ENCODE measurements at regions not wholly inside any gene's neighbourhood (a gene's known extent, or its start where the extent isn't known, plus 50 kb on each side); places are given as distances from the start of the nearest gene placed in this dataset.
"Not testable (repeated sequence)": the region's sequence is repeated elsewhere in the genome, so short reads cannot be mapped to it uniquely, and the experiment has no call there.

DNA sequence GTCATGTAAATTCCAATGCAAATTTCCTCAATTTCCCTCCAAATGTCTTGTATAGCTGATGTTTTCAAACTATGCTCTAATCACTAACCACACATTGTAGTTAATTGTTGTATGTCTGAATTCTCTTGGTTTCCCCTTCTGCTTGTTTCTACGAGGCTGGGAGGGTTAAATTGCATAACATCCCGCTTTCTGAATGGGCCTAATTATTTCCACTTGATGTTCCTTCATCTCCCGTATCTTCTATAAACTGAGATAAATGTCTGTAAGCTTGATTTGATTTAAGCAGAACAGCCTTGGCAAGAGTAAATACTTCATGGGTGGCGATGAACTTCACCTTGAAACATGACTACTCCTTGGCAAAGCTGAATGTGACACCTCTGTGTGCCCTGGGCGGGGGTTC, 72.2 kb downstream of the SERINC2 start:
- DNase-seq, result no peak

DNA sequence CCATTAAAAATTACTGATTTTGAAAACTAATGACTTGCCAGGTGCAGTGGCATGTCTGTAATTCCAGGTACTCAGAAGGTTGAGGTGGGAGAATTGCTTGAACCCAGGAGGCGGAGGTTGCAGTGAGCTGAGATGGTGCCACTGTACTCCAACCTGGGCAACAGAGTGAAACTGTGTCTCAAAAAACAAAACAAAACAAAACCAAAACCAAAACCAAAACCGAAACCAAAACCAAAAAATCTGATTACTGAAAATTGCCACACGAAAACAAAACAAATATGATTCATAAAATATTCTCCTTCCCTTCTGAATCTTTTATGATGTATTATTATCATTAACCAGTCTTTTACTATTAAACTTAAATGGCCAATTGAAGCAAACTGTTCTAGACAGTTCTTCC, 74.1 kb downstream of the SERINC2 start:
- peak; percentile 85 for DNase-seq

DNA sequence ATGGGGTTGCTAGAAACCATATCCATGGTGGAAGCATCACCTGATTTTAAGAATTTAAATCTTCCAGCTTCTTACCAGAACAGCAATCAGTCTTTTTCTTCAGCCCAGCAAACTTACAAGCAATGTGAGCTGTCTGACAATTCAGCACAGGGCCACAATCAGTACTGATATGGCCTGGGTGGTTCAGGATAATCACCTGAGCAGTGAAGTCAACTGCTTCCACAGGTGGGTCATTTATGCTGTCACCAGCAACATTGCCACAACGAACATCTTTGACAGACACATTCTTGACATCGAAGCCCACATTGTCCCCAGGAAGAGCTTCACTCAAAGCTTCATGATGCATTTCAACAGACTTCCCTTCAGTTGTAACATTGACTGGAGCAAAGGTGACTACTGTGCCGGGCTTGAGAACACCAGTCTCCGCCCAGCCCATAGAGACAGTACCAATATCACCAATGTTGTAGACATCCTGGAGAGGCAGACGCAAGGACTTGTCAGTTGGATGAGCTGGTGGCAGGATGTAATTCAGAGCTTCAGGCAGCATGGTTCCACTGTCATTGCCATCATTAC, 74.8 kb downstream of the SERINC2 start:
- no peak for DNase-seq

DNA sequence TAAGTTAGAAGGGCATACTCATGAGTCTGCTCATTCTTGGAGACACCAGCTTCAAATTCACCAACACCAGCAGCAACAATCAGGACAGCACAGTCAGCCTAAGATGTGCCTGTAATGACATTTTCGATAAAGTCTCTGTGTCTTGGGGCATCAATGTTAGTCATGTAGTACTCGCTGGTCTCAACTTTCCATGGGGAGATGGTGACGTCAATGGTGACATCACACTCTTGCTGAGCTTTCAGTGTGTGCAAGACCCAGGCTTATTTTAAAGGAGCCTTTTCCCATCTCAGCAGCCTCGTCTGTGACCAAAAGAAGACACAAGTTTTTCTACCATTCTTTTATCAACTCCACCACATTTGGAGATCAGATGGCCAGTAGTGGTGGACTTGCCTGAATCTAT, 75.5 kb downstream of the SERINC2 start:
- no peak for DNase-seq

DNA sequence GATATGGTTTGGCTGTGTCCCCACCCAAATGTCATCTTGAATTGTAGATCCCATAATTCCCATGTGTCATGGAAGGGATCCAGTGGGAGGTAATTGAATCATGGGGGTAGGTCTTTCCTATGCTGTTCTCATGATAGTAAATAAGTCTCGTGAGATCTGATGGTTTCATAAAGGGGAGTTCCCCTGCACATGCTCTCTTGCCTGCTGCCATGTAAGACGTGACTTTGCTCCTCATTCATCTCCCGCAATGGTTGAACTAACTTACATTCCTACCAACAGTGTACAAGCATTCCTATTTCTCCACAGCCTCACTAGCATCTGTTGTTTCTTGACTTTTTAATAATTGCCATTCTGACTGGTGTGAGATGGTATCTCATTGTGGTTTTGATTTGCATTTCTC, 76.6 kb downstream of the SERINC2 start:
- DNase-seq, result not testable (repeated sequence)

DNA sequence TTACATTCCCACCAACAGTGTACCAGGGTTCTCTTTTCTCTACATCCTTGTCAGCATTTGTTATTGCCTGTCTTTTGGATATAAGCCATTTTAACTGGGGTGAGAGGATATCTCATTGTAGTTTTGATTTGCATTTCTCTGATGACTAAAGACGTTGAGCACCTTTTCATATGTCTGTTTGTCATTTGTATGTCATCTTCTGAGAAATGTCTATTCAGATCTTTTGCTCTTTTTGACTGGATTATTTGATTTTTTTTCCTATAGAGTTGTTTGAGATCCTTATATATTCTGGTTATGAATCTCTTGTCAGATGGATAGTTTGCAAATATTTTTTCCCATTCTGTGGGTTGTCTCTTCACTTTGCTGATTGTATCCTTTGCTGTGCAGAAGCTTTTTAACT, 77.6 kb downstream of the SERINC2 start:
- DNase-seq, result not testable (repeated sequence)

DNA sequence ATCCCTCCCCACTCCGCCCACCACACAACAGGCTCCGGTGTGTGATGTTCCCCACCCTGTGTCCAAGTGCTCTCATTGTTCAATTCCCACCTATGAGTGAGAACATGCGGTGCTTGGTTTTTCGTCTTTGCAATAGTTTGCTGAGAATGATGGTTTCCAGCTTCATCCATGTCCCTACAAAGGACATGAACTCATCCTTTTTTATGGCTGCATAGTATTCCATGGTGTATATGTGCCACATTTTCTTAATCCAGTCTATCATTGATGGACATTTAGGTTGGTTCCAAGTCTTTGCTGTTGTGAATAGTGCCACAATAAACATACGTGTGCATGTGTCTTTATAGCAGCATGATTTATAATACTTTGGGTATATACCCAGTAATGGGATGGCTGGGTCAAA, 81.0 kb upstream of the TINAGL1 start:
- DNase-seq, result not testable (repeated sequence)

DNA sequence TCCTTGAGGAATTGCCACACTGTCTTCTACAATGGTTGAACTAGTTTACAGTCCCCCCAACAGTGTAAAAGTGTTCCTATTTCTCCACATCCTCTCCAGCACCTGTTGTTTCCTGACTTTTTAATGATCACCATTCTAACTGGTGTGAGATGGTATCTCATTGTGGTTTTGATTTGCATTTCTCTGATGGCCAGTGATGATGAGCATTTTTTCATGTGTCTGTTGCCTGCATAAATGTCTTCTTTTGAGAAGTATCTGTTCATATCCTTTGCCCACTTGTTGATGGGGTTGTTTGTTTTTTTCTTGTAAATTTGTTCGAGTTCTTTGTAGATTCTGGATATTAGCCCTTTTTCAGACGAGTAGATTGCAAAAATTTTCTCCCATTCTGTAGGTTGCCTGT, 80.5 kb upstream of the TINAGL1 start:
- not testable (repeated sequence) for DNase-seq

DNA sequence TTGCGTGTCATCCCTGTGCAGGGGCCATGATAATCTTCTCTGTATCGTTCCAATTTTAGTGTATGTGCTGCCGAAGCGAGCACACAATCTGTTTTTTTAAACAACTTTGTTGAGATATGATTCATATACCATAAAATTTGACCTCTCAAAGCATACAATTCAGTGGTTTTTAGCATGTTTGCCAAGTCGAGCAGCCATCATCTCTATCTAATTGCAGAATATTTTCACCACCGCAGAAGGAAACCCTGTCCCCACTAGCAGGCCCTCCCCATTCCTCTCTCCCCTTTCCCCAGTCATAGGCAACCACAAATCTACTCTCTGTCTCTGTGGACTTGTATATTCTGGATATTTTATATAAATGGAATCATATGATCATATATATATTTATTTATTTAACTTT, 78.7 kb upstream of the TINAGL1 start:
- no peak for DNase-seq

DNA sequence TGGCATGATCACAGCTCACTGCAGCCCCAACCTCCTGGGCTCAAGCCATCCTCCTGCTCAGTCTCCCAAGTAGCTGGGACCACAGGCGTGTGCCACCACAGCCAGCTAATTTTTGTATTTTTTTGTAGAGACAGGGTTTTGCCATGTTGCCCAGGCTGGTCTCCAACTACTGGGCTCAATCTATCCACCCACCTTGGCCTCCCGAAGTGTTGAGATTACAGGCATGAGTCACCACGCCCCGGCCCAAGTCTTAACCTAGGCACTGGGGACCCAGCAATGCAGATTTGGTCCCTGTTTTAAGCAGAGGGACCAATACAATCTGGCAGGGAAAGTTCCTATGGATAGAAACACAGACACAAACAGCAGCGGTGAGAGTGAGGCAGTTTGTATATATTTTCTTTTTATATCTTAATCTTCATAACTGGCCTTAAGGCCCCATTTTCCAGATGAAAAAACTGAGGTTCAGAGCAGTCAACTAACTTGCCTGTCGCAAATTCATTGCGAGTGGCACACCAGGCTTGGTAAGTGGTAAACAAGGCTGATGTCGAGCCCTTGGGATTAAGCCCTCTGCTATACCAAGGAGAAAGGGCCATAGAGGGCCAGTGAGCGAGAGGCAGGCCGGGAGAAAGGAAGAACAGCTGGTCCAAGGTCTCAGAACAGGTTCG, 77.8 kb upstream of the TINAGL1 start:
- DNase-seq, result no peak

DNA sequence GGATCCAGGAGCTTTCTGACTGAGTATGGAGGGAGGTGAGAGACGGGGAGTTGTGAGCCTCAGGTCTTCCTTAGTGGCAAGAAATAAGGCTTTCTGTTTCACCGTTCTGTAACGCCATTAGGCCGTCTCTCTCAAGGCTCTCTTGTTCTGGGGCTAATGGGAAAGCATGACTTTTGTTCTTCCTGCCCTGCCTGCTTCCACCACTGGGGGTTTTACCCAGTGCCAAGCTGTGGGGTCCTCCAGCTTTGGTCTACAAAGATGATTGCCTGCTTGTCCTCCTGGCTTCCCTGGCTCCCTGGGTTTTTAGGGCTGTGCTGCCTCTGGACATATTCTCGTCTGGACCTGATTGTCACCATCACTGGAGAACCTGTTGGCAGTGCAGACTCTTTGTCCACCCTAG, 74.8 kb upstream of the TINAGL1 start:
- DNase-seq, result no peak

DNA sequence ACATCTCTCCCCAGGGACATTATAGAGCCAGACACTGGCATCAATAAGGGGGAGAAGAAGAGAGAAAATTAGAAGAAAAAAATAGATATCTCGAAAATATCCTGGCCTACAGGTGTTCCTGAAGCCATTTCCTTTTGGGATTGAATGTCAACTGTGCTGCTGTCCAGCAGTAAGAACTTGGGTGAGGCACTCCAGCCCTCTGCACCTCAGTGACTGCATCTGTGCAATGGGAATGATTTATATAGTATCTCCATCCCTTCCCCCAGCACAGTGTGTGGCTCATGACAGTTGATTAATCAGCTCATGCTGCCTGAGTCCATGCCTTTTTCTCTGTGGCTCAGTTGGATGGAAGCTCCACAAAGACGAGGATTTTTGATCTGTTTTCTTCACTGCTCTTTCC, 74.1 kb upstream of the TINAGL1 start:
- DNase-seq, result no peak

DNA sequence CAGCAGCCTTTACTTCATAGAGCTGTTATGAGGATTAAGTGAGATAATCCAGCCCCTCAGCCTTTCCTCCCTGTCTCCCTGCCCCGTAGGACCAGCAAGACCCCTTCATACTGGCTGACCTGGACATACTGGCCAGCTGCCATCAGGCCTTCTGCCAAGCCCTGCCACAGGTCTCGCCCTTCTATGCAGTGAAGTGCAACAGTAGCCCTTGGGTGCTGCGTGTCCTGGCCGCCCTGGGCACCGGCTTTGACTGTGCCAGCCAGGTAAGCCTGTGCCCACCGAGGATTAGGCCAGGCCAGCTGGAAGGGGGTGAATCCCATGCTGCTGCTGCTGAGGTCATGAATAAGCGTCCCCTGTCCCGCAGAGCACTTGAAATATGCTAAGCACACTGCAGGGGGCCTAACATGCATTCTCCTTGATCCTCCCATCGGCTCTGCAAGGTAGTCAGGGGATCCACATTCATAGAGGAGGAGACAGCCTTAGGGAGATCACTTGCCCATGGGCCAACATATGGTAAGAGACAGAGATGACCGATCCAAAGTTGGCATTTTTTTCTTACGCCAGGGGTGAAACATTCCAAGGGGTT, 73.3 kb upstream of the TINAGL1 start:
- no peak for DNase-seq

DNA sequence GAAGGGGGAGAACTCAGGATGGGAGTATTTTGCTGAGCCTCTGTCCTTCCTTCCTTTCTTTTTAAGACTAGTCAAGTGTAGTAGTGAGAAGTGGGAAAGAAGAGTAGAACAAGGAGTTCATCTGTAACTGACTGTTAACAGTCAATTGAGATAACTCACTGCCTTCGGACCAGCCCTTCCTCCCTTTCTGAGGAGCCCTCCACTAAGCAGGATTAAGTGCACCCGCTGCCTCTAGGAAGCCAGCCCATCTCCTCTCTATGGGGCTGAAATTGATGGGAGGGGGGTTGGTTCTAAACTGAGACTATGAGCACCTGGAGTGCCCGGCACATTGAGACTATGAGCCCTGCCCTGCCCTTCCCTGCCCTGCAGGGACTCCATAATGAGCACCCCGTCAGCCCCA, 72.7 kb upstream of the TINAGL1 start:
- DNase-seq, result peak; percentile 20

DNA sequence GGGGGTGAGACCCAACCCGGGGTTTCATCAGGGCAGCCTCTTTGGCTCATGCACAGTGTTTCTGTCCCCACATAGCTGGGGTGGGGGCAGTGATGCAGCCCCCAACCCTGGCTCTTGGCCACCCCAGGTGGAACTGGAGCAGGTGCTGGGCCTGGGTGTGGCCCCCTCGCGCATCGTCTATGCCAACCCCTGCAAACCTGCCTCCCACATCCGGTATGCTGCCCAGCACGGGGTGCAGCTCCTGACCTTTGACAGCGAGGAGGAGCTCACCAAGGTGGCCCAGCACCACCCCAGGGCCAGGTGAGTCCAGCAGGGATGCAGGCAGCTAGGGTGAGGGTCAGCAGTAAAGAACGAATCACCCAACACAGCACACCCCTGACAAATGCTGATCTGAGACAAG, 72.3 kb upstream of the TINAGL1 start:
- DNase-seq, result no peak

DNA sequence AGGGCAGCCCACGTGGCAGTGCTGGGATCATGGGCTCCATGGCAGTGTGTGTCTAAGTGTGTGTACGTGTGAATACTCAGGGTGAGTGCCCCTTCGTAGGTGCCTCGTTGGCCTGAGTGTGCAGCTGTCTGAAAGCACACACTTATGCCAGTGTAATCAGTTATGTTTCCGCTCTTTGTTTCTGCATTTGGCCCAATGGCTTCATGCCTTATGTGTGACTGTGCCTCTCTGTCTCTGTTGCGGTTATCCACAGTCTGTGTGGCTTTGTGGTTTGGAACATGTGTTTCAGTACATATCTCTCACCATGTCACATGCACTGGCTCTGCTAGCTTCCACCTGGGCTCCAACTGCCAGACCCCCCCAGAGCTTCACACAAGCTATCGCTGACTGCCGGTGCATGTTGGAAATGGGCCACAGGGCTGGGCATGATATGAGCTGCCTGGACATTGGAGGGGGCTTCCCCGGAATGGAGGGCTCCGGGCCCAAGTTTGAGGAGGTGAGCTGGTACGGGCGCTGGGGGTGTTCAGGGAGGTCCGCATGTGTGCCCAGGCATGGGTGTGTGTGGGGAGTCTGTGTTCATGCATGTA, 70.3 kb upstream of the TINAGL1 start:
- peak; percentile 90 for DNase-seq

DNA sequence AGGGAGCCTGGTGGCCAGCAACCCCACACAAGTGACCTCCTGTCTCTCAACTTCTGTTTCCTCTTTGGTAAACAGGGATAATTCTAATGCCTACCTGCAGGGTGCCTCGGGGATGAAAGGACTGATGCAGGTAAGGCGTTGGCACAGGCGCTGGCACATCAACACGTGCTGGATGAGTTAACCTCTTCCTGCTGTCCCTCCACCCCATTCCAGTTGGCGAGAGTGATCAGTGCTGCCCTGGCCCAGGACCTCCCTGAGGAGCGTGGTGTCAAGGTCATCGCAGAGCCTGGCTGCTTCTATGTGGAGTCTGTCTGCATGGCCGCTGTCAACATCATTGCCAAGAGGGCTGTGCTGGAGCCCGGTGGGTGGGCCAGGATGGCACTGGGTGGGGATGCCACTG, 69.1 kb upstream of the TINAGL1 start:
- no peak for DNase-seq

DNA sequence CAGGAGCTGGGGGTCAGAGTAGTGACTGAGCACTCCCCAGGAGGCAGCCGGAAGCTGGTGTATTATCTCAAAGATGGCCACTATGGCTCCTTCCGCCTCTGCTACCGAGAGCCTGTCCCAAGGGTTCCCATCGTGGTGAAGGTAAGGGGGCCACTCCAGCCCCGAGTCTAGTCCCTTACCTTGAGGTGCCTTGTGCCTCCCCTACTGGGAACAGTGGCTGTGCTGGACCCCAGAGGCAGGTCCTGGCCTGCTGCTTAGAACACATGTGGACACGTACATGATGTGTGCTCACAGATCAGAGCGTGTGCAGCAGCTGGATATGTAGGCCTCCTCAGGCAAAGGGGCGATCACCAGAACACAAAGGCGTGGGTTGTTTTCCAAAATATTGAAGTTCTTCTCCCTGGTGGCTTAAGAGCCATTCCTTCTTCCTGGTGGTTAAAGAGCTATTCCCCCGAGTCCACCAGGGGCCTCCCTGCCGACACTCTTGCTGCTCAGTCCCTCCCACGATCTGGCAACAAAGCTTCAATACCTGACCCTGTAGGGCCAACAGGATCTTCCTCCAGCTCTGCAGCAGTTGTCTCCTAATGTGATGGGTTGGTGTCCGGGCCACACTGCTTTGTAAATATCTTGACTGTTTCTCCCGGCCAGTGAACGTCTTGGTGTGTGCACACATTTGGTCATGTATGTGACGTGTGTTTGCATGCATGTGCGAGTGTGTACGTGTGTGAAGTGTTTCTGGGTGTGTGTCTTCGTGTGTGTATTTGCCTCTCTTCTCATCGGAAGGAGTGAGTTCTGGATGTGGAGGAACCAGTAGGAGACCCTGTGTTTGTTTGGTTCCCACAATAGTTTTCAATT, 68.4 kb upstream of the TINAGL1 start:
- DNase-seq, result no peak

DNA sequence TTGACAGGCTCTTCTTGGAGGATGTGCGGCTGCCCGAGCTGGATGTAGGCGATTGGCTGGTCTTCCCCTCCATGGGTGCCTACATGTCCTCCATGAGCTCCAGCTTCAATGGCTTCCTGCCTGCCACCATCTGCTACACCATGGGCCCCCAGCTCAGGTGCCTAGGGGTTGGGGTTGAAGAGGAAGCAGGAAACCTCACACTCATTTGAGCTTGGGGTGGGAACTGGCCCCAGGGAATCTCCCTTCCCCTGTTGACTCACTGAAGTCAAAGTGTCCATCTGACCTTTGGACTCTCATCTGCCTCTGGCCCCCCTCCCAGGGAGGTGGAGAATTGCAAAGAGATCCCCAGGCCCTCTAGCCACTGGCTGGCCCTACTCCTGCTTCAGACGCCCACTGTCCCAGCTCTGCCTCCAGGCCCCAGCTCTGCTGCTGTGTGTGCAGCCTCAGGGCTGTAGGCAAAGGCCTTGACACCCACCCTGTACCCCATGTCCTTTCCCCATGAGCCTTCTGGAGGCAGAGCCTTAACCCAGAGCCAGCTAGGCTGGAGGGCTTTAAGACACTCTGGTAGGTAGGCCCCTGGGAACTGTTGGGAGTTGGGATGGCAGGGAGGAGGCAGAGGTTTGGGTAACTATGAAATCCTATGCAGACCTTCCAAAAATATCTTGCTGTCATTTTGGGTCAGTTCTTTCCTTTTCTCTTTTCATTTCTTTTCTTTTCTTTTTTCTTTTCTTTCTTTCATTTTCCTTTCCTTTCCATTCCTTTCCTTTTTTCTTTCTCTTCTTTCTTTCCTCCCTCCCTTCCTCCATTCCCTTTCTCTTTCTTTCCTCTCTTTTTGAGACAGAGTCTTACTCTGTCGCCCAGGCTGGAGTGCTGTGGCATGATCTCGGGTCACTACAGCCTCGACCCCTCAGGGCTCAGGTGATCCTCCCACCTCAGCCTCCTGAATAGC, 66.9 kb upstream of the TINAGL1 start:
- DNase-seq, result no peak

DNA sequence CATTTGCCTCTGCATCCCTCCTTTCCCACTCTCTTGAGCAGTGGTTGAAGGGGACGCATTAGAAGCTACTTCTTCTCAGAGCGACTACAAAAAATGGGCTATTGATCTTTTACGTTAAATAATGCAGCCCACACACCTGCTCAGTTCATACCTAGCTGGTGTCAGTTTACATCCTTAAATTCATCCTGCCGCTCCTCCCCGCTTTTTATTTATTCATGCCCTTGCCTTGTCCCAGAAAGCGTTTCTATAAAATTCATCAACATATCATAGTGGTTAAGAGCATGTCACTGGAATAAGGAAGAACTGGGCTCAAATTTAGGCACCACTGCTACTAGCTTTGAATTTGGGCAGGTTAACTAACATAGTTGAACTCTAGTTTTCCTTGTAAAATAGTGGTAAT, 66.0 kb upstream of the TINAGL1 start:
- DNase-seq, result no peak

DNA sequence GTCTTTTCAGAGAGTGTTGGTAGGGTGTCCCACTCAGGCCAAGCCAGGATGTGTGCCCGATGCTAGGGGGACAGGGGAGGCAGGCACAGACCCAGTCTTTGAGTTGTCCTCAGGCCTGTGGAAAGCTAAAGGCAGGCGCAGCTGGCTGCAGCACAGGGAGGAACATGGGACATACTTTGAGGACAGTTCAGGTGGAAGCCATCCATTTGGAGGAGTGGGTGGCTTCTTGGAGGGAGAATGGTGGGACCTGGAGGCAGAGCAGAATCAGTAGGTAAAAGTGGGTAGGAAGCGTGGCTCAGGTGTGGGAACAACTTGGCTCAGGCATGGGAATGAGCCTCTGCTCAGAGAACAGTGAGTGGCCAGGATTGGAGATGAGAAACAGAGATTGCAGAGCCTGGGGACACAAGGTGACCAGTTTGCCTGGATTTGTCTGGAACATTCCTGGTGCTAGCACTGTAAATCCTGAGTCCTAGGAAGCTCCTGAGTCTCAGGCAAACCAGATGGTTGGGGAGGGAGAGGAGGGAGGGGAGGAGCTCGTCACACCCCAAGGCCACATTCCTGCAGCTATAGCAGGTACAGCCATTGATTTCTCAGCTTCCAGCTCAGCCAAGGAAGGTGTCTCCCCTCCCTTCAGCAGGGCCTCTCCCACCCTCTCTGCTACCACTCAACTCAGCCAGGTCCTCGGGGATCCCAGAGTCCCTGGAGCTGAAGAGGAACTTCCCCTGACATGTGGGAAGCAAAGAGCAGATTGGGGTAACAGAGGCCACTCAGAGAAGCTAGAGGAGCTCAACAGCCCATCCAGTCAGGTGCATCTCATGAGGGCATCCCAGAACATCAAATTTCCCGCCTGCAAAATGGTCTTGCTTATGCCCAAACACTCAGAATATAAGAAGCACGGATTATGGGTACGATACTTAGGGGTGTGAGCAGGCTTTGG, 65.2 kb upstream of the TINAGL1 start:
- no peak for DNase-seq
